ENCODE measurements at regions not wholly inside any gene's neighbourhood (a gene's known extent, or its start where the extent isn't known, plus 50 kb on each side); places are given as distances from the start of the nearest gene placed in this dataset.
"Not testable (repeated sequence)": the region's sequence is repeated elsewhere in the genome, so short reads cannot be mapped to it uniquely, and the experiment has no call there.

- no peak for DNase-seq
Observed at GRCh38 chr1:29426701-29427279, 190.5 kb downstream of the PTPRU start.

DNA sequence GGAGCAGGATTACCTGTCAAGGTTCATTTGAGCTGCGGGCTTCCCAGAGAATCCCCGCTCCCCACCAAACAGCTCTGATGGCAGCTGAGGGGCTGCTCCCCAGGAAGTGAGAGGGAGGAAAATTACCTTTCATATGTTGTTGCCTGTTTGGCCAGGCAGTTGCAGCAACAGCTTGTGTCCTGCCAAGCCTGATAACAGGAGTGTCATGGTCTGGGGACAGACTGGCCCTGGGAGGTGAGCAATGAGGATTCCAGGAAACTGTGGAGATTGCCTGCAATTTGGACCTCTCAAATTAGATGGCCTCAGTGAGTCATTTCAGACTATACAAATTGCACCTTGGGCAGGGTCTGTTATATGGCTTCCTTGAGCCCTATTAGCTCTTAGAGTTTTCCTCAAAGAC lies 189.3 kb downstream of the PTPRU start:
- no peak for DNase-seq

GRCh38 chr1:29424266-29424665 lies 187.9 kb downstream of the PTPRU start:
- DNase-seq, result no peak

- DNase-seq, result no peak
Observed at GRCh38 chr1:29420202-29420601, 183.9 kb downstream of the PTPRU start.

DNA sequence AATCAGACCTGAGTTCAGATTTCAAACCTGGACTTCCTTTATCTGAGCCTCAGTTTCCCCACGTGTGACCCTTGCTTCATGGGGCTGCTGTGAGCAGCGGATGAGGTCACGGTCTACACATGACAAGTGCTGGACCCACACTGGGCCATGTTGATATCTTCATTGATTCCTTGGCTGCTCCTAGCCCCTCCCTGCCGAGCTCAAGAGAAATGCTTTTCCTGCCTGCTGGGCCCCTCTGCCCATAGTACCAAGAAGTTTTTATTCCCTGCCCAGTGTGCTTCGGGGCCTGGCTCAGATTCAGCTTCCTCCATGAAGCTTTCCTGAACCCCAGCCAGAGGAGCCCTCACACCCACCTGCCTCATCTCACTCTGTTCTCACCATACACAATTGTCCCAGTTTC lies 181.6 kb downstream of the PTPRU start:
- no peak for DNase-seq

DNA sequence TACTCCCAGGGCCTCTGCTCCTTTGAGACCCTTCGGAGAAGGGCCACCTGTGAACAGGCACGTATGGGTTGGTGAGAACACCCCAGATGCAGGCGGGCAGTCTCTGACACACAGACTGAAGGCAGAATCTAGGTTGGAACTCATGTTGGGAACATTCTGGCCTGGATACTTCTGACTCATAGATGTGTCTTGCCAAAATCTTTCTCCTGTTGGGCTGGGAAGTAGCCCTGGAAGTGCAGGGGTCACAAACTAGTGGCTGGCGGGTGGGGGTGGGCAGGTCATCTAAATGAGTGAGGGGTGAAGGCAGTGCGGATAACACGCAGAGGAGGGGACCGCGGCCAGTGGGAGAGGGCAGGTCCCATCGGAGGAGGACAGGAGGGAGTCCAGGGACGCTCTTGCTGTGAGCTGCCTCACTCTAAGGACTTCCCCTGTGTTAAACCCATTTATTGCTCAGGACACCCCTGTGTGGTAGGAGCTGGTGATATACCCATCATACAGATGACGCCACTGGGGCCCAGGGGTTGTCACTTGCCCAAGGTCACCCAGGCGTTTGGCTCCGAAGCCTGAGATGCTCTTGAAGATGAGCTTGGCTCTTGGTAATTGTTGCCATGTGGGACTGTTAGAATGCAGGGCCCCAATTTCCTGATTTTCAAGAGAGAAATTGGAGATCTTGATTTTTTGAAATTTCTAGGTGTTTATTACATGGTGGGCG lies 181.0 kb downstream of the PTPRU start:
- DNase-seq, result peak in 2 of 3 donors; percentile 29 to 50

DNA sequence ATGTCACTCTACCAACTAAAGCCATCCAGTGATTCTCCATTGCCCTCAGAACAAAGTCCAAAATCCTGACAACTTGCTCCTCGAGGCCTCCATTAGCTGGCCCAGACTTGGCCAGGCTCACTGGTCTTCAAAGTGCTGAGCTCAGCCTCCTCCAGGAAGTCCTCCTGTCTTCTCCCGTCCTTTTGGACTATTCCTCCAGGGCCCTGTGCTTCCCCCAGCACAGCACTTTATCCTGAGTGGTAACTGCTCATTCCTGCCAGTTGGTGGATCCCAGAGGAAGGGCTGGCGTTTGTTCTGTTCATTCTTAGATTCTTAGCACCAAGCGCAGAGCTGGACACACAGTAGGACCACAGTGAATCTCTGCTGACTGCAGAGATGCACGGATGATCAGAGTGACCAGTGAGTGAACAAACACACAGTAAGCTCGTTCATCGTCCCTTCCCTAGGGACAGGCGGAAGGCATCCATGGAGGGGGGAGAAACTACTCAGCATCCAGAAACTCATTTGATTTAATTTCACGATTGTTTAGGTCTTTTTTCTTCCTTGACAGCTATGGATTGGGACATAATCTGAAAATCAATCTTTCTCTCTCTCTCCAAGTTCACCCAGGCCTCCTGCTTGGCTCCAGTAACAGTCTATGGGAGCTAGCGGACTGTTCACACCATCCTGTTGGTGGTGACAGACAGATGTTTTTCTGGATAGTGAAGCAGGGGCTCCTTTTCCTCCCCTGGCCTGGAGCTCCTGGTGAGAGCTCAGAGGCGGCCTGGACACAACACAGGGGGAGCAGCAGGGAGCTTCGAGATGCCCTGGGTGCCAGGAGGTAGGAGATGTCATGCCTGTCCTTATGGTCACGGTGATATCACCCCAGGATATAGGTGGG lies 180.2 kb downstream of the PTPRU start:
- no peak for DNase-seq

- DNase-seq, result no peak
Observed at GRCh38 chr1:29415861-29416260, 179.5 kb downstream of the PTPRU start.

GRCh38 chr1:29415156-29415830 lies 179.0 kb downstream of the PTPRU start:
- DNase-seq, result peak in 1 of 3 donors; percentile 29

DNA sequence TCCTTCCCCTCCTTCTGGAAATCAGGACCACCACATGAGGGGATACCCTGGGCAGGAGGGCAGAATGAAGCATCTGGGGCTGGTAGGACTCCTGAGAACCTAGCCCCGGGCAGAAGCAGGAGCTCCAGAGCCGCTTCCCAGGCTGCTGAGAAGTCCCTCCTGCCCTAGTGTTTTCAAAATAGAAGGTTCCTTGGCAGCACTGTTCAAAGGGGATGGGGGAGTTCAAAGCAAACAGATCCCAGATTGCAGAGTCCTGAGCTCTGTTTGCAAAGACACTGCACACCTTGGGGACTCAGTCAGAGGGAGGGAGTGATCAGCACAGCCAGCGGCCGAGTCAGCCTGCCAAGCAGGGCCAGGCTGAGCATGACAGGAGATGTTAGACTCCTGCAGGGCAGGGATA lies 177.8 kb downstream of the PTPRU start:
- no peak for DNase-seq

- no peak for DNase-seq
Observed at GRCh38 chr1:29413661-29414060, 177.3 kb downstream of the PTPRU start.

GRCh38 chr1:29412591-29412990 lies 176.3 kb downstream of the PTPRU start:
- no peak for DNase-seq

- no peak for DNase-seq
Observed at GRCh38 chr1:29410476-29410875, 174.2 kb downstream of the PTPRU start.

GRCh38 chr1:29409616-29410015 lies 173.3 kb downstream of the PTPRU start:
- DNase-seq, result no peak

DNA sequence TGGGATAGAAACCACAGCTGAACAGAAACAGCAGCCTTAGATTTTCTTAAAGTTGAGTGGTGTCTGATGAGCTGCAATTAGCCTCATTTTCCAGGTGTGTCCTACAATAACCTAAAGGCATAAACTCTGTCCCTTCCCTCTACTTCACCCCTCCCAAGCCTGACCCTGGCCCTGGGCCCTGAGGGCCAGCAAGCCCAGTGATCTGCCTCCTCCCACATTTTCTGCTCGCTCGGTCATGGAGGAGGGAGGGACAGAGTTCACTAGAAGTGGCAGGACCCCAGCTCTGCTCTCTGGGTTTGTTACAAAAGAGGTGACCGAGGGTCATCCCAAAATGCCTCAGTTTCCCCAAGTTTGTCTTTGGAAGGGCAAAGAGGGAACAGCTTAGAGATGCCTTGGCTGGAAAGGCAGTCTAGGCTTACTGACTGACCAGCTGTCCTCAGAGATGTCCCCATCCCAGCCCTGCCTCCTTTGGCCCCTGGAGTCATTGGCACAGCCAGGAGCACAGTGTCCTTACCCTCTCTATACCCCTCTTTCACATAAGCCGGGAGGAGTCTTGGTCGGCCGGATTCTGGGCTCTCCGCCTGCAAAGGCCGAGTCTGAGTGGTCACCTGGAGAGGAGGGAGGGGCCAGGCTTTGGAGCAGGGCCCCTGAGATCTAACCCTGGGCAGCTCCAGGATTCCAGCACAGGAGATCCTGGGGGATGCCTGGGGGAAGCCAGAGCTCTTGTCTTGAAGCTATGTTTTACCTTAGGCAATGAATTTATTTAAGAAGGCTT lies 172.7 kb downstream of the PTPRU start:
- no peak for DNase-seq

DNA sequence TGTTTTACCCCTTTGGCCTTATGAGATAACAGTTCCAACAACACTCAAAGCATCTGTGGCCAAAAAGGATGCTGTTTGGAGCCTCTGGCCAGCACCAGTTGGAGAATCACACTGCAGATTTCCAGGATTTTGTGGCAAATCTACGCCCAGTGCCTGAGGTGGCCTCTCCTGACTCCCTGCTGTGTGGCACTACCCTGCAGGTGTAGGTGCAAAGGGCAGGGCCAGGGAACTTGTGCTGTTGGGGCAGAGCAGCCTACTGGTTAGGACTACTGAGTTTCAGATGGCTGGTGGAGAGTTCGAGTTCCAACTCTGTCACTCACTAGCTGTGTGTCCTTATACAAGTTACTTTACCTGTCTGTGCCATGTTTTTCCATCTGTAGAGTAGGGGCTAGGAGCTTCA lies 170.5 kb downstream of the PTPRU start:
- DNase-seq, result no peak

GRCh38 chr1:29400203-29400602 lies 163.9 kb downstream of the PTPRU start:
- DNase-seq, result not testable (repeated sequence)

- DNase-seq, result no peak
Observed at GRCh38 chr1:29399465-29399864, 163.1 kb downstream of the PTPRU start.

DNA sequence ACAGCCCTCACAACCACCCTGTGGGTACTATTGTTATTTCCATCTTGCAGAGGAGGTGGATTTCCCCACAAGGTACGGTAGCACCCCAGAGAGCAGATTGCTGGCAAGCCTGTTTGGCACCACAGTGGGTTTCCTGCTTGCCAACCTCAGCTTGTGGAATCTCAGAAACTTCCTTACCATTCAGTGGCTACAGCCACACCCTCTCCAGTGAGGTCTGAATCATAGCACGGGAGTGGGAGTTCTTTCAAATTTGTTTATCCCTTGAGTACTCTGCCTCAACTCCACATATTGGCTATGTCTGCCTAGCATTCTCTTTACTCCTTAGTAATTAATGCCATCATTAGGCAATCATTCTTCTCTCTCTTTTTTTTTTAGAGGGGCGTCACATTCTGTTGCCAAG lies 162.1 kb downstream of the PTPRU start:
- DNase-seq, result no peak

DNA sequence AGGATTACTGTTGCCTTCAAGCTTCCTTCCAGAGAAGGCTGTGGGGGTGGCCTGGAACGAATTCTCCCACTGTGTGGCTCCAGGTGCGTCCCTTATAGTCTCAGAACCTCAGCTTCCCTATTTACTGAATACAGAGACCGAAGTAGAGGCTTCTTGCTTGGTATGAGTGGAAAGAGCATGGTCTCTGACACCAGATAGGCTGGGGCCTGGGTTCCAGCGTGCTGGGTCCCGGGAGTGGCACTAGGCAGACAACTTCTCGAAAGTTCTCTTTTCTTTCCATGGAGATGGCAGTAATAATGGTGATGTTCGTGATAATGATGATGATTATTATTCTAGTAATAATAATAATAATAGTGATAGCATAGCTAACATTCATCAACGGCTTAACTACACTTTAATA lies 161.7 kb downstream of the PTPRU start:
- no peak for DNase-seq

DNA sequence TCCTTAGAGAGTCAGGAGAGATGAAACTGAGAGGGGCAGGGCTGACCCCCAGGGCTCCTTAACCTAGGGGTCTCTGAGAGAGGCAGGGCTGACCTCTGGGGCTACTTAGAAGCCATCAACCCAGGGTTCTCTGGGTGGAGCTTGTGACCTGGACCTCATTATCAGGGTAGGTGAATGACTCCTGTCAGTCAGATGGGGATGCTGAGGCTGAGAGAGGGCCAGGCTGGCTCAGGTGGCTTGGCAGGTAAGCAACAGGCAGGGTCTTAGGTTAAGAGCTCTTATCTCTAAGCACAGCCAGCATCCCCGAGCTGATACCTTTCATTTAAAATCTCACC lies 160.9 kb downstream of the PTPRU start:
- DNase-seq, result no peak
